GM12874 (cell line): ENCODE measurements at regions not wholly inside any gene's neighbourhood (a gene's known extent, or its start where the extent isn't known, plus 50 kb on each side); places are given as distances from the start of the nearest gene placed in this dataset.
A peak's percentile ranks its signal among the peaks of the same experiment; 100 is the strongest.

Source experiments
- CTCF ChIP-seq: IDR thresholded peaks from 2 replicates; pipeline ENCODE4 v1.5.1; 2011; ENCODE audit warnings: low read depth, mild to moderate bottlenecking, control low read depth, low read length, moderate library complexity; ENCODE audit not compliant: insufficient read depth

DNA sequence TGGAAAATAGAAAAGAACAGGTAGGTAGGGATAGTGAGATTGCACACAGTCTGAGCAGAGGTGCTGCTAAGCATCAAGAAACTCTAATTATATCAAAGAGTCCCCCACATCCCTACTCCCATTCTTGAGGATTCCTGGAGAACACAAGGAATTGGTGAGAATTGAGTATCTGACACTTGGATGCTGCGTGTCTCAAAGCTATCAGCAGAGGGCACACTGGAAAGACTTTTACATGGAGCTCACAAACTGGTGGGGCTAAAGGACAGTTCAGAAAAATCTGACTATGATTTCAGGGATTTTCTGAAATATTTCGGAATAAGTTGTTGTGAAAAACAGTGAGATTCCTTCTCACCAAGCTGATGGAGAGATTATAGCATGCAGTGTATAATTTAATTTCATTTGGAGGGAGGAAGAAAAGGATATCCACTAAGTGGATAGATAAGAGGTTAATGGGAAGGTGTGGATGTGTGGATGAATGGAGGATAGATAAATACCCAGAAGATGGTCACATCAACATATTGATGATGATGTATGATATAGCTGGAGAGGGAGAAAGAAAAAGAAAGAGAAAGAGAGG is 215.4 kb upstream of the DEFB112 start:
- peak; percentile 53 for TF ChIP-seq CTCF

- no peak for TF ChIP-seq CTCF
Observed at GRCh38 chr6:50270415-50270814, 220.7 kb upstream of the DEFB112 start.

DNA sequence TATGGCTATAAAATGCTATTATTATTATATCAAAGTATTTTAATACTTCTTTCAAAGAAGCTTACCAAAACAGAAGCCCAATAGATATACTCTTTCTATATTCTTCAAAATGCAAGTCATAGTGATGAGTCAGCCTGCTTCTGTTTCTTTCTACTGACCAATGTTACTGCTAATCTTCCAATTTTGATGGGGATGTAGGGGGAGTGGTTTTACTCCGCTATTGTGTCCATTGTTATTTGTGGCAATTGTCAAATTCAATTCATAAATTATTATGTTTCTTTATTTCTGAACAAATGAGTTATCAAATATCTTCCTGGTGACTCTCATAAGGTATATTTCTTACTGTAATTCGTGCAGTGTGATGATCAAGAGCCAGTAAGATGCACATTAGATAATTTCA is 221.5 kb upstream of the DEFB112 start:
- no peak for TF ChIP-seq CTCF

- no peak for TF ChIP-seq CTCF
Observed at GRCh38 chr6:50271817-50272216, 222.1 kb upstream of the DEFB112 start.

GRCh38 chr6:50272611-50273010 is 222.9 kb upstream of the DEFB112 start:
- no peak for TF ChIP-seq CTCF

DNA sequence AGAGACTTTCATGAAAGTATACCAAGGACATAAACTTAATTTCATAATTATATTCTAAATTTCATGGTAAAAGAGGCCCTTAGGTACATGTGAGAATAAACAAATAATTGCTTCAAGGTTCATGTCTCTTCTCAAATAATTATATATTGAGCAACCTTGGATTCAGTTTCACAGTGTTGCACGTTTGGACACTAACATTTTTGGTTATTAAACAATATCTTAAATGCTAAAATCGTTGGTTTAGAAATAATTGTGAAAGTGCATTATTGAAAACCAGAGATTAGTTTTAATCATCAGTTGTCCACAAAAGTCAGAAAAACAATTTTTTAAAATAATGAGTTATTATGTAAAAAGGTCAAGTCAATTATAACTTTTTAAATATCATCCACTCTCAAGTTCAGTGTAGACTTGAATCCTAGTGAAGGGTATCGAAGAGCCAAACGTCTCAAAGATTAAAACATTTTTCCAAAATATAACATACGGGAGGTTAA is 227.1 kb upstream of the DEFB112 start:
- TF ChIP-seq CTCF: no peak

DNA sequence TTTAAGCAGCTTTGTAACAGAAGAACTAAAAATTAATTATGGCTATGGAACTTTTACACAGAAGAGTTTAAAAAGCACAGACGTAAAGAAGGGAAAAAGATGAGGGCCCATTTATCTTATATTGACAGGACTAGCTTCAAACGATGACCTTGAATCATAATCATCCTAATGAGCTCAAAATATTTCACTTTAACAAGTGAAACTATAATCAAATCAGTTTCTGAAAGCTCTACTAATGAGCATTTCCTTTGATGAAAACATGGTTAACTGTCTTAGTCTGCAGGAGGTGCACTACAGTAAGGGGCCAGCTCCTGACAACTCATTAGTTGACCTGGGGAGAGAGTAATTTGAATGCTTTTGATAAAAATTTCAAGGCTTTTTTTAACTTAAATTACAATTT is 228.0 kb upstream of the DEFB112 start:
- TF ChIP-seq CTCF: no peak

DNA sequence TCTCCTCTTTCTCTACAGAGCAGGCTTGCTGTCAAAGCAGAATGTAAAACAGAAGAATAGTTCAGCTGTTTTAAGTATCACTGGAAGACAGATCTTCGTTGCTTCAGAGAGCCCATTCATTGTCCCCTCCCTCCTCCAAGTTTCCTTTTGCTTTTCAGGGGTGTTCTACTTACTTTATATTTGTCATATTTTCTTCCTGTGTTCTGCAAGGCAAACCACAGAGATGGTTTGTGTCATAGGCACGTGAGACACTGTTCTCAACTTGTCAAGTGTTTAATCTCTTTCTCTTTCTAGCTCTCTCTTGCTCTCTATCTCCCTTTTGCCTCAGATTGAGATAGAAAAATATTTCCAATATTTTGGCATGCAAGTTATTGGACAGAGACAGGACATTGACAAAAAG is 228.9 kb upstream of the DEFB112 start:
- no peak for TF ChIP-seq CTCF
